Stimulated activated naive CD4-positive, alpha-beta T cell (primary cell): ENCODE measurements at regions not wholly inside any gene's neighbourhood (a gene's known extent, or its start where the extent isn't known, plus 50 kb on each side); places are given as distances from the start of the nearest gene placed in this dataset.

Experiments used
- DNase-seq, 6 experiments: peaks; one replicate each; lab custom pipeline; 2025; lab: John Stamatoyannopoulos, UW

GRCh38 chr6:19752746-19753145, 84.4 kb upstream of the ID4 start:
- no peak for DNase-seq

- DNase-seq = no peak
These were observed 83.3 kb upstream of the ID4 start for GRCh38 chr6:19753826-19754225.

GRCh38 chr6:19754686-19755085, 82.5 kb upstream of the ID4 start:
- DNase-seq = no peak

GRCh38 chr6:19755181-19755580, 82.0 kb upstream of the ID4 start:
- no peak for DNase-seq

GRCh38 chr6:19757036-19757435, 80.1 kb upstream of the ID4 start:
- DNase-seq = no peak

- DNase-seq = no peak
These were observed 77.9 kb upstream of the ID4 start for GRCh38 chr6:19759117-19759880.

- DNase-seq = no peak
These were observed 76.0 kb upstream of the ID4 start for GRCh38 chr6:19761121-19761520.

- DNase-seq = no peak
These were observed 65.3 kb upstream of the ID4 start for GRCh38 chr6:19771753-19772336.

- DNase-seq = no peak
These were observed 64.3 kb upstream of the ID4 start for GRCh38 chr6:19772891-19773290.

GRCh38 chr6:19781269-19781668, 55.9 kb upstream of the ID4 start:
- DNase-seq = no peak

- DNase-seq = no peak
These were observed 54.6 kb upstream of the ID4 start for GRCh38 chr6:19782588-19782987.
